ENCODE measurements at regions not wholly inside any gene's neighbourhood (a gene's known extent, or its start where the extent isn't known, plus 50 kb on each side); places are given as distances from the start of the nearest gene placed in this dataset.

- TF ChIP-seq CTCF (IDR thresholded peaks at IDR 0.05; ENCODE audit: low read depth, low read length) (no peak), EZH2phosphoT487 (IDR thresholded peaks at IDR 0.05; ENCODE audit: low read depth) (no peak)
Observed at GRCh38 chr10:57993302-57993701, 274.4 kb downstream of the IPMK start.

Measured in OCI-LY3 (cell line).